Fibroblast of gingiva (primary cell): ENCODE measurements at regions not wholly inside any gene's neighbourhood (a gene's known extent, or its start where the extent isn't known, plus 50 kb on each side); places are given as distances from the start of the nearest gene placed in this dataset.
A peak's percentile ranks its signal among the peaks of the same experiment; 100 is the strongest.
"Not testable (repeated sequence)": the region's sequence is repeated elsewhere in the genome, so short reads cannot be mapped to it uniquely, and the experiment has no call there.

ENCODE experiments used
- DNase-seq: peaks from one replicate; pipeline ENCODE4 v3.0.0-alpha.2; 2011; ENCODE audit warnings: low read depth

DNA sequence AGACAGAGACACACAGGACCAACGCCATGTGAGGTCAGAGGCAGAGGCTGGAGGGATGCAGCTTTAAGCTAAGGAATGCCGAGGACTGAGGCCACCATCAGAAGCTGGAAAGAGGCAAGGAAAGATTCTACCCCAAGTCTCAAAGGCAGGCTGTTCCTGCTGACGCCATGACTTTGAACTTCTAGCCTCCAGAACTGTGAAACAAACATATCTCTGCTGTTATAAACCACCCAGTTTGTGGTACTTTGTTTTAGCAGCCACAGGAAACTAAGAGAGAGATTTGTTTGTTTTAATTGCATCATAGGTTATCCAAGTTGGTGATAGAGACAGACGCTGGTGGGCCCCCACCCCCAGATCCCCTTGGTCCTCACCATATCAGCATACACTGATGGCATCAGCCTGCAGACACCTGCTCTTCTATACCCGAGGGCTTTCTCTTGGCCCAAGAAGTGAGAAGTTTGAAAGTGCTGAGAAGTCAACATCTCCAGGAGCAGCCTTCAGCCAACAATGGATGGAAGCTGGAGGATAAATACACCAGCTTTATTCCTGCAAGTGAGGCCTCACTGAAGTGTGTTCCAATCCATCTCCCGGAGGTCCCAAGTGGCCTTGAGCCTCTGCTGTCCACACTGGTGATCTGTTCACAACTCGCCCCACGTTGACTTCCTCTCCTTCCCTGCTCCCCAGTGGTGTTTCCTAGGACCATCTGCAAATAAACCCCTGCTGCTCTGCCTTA is 154.7 kb downstream of the BTBD3 start:
- no peak for DNase-seq

DNA sequence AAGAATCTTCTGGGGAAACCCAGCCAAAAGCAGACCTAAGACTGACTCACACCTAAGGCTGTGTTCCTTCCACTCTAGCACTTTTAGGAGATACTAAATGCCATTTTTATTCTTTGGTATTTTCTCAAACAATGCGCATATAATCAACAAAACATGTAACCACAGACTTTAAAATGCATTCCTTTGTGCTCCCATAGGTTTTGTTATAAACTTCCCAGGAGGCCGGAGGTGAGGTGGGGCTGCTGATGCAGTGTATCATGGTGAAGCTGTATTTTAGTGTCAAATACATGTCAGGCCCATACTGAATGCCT is 155.2 kb downstream of the BTBD3 start:
- no peak for DNase-seq

DNA sequence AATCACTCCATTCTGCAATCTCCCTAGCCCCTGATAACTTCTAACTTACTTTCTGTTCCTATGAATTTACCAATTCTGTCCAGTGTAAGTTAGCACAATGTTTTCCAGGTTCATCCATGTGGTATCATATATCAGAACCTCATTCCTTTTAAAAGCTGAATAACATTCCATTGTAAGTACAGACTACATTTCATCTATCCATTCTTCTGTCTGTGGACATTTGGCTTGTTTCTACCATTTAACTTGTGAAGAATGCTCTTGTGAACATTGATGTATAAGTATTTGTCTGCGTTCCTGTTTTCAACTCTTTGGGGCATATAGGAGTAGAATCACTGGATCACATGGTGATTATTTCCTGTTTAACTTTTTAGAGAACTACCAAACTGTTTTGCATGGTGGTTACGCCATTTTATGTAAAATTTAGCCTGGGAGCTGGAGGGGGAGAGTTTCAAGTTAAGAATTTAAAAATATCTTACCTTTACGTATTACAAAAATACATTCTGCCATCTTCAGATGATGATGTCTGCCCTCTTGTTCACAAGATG is 156.5 kb downstream of the BTBD3 start:
- no peak for DNase-seq

DNA sequence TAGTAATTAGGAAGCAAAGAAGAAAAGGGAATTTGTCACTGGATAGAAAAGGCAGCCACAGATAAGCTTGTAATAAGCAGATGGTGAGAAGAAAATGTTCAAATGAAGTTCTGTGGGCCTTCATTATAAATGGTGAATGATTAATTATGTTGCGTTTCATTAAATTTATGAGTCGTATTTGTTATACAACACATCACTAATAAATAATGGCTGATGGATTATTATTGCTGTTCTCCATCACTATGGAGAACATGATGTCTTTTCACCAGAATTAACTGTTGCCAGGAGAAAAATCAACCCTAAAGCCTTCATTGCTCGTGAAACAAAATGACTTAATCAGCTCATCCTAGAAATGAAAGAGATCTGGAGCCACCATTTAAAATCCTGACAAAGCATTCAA is 158.5 kb downstream of the BTBD3 start:
- DNase-seq = no peak

DNA sequence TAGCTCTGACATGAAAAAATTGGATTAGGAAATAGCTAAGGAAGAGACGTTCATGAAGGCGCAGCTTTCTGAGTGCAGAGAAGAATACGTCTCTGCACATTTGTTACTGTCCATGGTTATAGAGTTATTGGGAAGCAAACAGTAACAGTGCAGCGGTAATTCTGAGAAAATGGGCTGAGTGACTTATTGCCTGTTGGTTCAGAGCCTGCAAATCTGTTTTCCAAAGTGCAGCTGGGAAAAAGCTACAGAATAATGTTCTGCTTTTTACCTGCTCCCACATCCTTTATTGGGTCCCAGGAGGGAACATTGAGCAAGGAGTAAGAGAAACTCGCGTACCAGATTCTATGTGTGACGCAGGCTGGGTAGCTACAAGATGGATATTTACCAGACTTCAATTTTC is 160.2 kb downstream of the BTBD3 start:
- DNase-seq = no peak

DNA sequence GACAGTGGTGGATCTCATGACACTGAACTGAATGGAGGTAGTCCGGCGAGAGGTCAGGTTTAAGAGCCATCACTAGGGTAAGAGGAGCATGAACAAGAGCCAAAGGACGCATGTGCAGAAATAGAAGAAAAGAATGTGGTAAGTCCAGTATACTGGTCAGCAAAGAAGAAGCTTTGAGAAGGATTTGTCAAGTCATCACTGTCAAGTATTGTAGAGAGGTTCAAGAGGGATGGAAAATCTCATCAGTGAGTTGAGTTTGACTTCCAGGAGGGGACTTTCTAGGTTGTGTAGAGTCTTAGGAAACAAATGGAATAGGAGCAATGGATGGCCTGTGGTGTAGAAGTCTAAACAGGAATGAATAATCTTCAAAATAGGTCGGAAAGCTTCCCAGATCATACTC is 161.8 kb downstream of the BTBD3 start:
- DNase-seq = no peak

DNA sequence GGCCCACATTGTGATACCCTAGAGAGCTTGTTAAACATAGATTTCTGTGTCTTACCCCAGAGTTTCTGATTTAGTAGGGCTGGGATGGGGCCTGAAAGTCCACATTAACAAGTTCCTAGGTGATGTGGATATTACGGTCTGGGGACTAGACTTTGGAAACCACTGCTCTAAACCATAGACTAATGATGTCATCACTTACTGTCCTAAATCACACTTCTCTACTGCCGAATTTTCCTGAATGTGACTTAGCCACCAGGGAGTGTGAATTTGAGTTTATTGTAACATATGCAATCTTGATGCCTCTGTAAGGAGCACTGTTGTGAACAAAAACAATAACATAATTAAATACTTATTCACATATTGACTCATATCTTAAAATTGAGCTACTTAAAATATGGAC is 165.6 kb downstream of the BTBD3 start:
- DNase-seq = no peak

DNA sequence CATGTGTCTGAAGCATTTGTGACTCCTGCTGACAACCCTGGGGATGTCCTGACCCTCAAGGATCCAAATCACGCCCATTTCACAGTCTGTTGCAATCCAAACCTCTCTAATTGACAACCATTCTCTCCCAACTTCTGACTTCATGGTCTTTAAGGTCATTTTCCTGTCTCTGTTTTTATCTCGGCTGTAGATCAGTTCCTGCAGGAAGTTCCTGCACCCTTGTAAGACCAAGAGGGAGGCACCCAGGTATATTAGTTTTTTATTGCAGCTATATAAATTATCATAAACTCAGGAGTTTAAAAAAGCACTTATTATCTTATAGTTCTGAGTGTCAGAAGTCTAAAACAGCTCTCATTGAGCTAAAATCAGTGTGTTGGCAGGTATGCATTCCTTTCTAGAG is 166.8 kb downstream of the BTBD3 start:
- no peak for DNase-seq

DNA sequence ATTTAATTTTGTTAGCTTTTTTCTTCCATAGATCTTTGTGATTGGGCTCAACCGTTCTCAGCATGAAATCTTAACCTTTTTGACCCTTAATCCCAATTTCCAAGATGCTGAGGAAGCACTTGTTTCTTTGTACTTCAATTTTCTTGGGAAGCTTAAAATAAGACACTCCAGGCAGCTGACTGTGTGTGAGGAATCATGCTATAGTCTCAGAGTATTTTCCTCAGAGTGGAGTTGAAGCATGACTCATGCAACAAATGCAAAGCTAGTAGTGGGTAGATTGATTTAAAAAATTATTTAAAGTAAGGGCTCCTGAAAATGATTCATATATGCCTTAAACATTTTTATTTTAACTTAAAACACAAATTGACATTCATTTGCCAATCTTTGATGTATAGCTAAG is 168.7 kb downstream of the BTBD3 start:
- no peak for DNase-seq

DNA sequence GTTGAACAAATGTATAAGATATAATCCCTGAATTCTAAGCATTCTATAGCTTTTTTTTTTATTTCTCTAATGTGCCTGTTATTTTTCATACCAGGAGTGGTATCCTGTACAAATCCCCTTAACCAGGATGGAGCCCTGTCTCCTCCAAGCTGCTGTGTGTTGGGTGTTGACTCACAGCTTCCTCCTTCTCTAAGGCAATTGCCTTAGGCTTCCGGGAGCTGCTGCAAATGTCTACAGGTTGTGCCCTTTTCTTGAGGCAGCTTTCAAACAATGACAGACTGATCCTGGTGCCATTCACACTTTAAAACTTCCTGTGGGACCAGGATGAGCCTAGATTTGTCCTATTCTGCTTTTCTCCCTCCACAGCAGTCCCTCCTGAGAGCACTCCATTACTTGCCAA is 173.2 kb downstream of the BTBD3 start:
- DNase-seq = no peak

DNA sequence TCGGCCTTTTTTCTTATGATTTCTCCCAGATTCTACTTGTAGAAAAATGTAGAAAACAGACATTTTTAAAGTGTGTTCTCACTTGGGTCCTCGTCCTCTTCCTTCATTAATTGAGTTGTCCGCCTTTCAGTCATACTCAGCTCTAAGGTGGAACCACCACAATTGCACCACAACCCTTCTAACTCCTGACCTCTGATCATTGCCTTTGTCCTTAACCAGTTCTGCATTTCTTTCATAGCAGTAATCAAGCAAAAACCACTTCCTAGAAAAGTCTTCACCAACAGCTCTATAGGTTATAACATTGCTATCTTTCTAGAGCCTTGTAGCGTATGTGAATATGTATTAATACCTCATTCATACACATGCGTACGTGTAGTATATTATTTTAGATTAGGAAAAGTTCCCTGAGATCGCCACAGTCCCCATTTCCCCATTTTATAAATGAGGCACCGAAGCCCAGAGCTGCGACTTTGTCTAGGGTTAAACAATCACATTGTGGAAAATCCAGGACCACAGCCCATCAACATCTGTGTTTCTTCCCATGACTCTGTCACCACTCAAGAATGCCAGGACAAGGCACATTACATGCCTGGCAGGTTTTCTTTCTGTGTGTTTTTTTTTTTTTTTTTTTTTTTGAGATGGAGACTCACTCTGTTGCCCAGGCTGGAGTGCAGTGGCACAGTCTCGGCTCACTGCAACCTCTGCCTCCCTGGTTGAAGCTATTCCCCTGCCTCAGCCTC is 175.5 kb downstream of the BTBD3 start:
- no peak for DNase-seq

DNA sequence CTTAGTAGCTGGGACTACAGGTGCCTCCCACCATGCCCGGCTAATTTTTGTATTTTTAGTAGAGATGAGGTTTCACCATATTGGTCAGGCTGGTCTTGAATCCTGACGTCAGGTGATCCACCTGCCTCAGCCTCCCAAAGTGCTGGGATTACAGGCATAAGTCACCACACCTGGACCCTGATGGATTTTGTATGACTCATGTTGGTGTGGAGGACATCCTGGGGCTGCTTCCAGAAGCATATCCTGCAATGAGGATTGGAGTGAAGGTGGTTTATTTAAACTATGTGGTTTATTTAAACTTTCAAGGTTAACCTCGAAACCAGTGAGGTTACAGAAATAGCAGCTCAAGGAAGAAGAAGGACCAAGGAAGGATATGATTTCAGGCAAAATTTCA is 176.1 kb downstream of the BTBD3 start:
- not testable (repeated sequence) for DNase-seq

DNA sequence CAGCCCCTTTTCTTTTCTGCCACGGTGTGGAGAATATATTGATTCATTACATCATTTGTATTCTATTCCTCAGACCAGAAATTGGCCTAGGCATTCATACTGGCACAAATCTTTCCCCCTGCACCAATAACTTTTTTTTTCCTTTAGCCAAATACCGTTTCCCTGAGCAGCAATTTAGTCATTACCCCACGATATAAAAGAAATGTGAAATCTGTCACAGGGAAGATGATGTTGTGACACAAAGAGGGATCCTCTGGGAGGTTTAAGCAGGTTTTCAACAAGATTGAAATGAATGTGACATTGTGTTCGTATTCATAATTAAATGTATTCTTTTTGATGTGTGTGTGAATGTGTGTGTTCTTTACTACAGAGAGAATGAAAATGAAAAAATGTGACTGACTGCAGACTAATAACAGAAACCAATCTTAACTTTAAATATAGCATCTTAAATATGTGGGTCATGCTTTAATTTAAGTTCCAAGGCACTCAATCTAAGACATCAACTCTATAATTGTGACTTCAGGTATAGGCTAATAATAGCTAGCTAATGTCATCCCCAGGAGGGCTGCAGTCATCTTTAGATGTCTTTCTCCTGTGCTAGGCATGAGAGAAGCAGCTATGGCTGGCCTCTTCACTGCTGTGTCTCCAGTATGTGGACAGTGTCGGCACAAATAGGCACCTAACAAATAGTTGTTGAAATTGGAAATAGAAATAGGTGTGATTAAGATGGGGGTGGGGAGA is 177.7 kb downstream of the BTBD3 start:
- no peak for DNase-seq

DNA sequence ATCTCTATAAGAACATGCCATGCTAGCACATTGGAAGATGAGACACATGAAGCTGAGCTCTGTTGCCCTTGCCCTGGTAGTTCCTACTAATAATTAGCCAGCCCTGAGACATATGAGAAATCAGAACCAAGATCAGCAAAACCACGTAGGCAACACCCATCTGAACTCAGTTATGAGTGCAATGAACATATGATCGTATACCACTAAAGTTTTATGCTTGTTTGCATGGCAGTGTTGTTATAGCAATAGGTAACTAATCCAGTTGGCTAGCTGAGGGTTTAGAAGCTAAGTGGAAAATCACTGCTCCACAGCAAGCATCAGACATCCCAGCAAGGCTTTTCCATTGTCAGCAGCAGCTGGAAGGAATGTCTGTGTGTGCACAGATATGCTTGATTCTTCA is 180.7 kb downstream of the BTBD3 start:
- DNase-seq = no peak

DNA sequence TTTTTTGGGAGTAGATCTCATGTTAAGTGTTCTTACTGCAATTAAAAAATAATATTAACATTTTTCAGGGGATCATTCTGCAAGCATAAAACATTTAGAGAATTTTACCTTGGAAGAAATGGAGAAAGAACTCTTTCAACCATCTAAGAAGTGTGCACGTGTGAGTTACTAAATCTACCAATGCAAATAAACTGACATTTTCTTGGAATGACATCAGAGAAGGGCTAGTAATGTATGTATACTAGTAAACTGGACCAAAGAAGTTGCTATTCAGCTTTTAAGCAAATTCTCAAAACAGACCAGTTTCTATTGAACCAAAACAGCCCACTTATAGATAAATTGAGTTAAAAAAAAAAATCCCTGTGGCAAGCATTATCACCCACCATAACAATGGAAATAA is 191.2 kb downstream of the BTBD3 start:
- no peak for DNase-seq

DNA sequence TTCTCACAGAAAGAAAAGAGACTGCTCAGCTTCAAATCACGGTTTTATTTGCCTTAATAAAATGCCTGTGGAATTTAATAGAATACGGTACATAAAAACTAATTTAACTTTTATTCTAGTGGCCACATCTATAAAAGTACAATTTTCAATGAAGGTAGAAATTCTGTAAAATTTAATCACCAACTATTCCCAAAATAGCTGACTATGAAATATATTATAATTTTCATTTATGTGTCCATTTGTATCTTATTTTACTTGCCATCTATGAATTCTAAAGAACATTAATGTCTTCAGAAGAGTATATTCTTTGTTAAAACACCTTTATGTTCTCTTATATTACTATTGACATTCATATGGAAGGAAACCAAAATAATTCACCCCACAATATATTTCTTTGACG is 192.6 kb downstream of the BTBD3 start:
- DNase-seq = no peak

DNA sequence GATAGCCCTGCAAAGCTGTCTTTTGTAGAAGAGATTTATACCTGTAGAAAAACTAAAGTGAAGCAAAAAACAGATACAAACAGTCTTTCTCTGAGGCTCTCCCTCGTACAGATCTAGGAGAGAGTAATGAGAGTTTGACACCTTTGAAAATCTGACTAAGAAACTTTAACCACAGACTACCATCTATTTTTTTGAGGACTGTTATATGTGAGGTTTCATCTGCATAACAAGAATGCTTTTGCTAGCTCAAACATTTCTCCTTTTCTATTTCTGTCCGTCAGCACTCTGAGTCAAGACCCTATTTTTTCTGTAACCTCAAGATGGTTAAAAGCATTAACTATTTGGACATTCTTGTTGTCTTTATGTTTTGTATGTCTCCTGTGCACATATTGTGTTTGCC is 193.0 kb downstream of the BTBD3 start:
- DNase-seq = no peak

DNA sequence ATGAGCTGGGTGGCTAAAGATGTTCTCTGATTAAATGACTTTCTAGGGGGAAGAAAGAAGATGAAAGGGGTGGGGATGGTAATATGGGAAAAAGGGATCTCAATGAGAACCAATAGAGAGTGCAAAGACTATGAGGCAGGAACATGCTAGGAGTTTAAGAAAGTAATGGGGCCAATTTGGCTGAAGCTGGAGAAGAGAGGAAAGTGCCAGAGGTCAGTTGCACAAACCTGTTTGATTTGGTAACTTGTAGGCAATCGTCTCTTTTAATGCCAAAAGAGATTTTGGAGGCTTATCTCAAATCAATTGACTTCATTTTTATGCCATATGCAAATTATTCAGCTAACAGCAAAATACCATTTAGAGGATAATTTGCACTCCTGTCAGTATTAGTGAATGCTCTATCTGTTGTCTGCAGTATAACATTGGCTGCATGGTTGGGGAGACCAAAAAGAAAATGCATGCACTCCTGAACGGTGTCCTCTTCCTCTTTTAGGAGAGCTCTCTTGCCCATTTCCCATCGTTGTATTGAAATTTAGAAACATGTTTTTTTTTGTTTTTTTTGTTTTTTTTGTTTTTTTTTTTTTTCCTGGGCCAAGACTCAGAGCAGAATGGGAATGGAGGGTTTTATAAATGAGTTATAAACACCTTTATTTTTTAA is 193.9 kb downstream of the BTBD3 start:
- DNase-seq = no peak

DNA sequence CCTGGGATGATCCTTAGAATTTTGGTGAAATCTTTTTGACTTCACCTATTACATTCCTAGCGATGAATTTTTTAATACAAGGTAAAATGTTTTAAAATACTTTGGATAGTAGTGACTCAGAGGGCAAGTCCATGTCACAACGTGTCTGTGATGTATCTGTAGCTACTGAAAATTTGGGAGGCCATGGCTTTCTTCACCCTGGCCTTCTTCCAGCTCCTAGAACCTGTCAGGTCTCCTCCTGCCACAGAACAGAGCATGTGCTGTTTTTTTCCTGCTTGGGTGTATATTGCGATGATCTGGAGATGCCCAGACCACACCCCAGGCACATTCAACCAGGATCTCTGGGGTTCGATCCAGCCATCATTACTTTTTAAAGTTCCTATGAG is 194.4 kb downstream of the BTBD3 start:
- DNase-seq = no peak

DNA sequence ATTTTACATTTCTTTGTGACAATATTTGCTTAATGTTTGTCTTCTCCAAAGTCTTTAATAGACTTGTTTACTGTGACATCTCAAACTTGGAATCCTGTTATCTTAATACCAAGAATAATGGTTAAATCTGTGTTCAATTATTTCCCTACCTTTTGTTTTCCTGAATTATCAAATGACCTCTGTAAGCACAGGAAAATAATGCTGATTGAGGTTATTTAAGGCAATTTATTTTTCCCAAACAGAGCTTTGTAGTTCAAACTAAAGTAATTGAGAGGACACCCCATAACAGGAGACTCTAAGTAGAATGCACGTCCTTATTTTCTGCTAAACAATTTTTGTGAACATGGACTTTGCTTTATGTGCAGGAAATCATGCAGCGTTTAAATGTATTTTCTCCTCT is 195.0 kb downstream of the BTBD3 start:
- no peak for DNase-seq

DNA sequence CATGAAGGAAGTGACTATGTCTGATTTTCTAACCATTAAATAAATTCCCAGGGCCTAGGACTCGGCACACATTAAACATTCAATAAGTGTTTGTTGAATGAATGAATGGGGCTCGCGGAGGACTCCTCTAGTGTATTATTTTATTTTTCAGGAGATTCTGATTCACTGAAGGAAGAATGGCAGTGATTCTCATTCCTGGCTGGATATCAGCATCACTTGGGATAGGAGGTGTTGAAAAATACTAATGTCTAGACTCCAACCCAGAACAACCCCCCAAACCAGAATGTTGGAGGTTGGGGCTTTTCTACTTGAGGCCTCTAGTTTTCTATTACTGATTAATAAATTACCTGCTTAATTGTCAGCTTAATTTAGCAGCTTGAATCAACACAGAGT is 195.4 kb downstream of the BTBD3 start:
- DNase-seq = no peak

DNA sequence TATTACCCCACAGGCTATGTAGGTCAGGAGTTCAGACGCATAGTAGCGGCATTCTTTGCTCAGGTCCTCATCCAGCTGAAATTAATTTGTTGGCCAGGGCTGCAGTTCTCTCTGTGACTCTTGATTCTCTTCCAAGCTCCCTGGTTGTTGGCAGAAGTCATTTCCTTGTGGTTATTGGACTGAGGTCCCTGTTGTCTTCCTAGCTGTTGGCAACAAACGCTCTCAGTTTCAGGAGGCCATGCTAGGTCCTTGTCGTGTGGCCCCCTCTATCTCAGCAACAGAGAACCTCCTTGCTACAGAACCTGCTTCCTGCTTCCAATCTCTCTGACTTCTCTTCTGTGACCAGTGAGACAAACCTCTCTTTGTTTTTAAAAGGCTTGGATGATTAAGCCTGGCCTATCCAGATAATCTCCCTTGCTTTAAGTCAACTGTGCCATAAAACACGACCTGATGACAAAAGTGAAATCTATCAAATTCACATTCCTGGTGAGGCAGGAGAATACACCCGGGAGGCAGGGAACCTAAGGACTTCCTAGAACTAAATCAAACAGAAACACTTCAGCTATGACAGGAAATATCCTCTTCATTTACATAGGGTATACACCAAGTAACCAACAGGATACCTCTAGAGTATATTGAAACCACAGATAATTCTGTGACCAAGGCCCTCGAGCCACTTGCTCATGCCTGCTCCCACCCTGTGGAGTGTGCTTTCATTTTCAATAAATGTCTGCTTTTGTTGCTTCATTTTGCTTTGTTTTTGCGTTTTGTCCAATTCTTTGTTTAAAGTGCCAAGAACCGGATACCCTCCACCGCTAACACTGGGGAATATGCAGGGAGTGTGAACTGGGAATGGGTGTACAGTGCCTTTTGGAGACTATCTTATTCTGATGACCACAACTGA is 196.0 kb downstream of the BTBD3 start:
- DNase-seq = peak; percentile 69
